ENCODE measurements at regions not wholly inside any gene's neighbourhood (a gene's known extent, or its start where the extent isn't known, plus 50 kb on each side); places are given as distances from the start of the nearest gene placed in this dataset.
"Not testable (repeated sequence)": the region's sequence is repeated elsewhere in the genome, so short reads cannot be mapped to it uniquely, and the experiment has no call there.

- Histone ChIP-seq H3K4me3 (no peak overlapping the region), H3K27ac (no peak overlapping the region), H3K9me3 (no peaks in the 10 kb centered on the region), H3K27me3 (no peaks in the 10 kb centered on the region), H3K4me1 (no peaks in the 10 kb centered on the region), H3K36me3 (no peaks in the 10 kb centered on the region)
- DNase-seq, result no peak
- intact Hi-C loops (cut with DNase I; ENCODE audit: low total_unique reads), result no loop called here
- TF ChIP-seq POLR2A (IDR thresholded peaks at IDR 0.05) (no peak), CTCF (IDR thresholded peaks at IDR 0.05) (no peak)
Observed at GRCh38 chr13:99730403-99730802, 229.1 kb downstream of the TM9SF2 start.

GRCh38 chr13:99729745-99730144, 228.5 kb downstream of the TM9SF2 start:
- Histone ChIP-seq H3K4me3 (no peak overlapping the region), H3K27ac (no peak overlapping the region), H3K4me1 (no peaks in the 10 kb centered on the region), H3K36me3 (no peaks in the 10 kb centered on the region), H3K9me3 (no peaks in the 10 kb centered on the region), H3K27me3 (no peaks in the 10 kb centered on the region)
- intact Hi-C loops (cut with DNase I; ENCODE audit: low total_unique reads), result no loop called here
- DNase-seq, result no peak
- TF ChIP-seq CTCF (IDR thresholded peaks at IDR 0.05) (no peak), POLR2A (IDR thresholded peaks at IDR 0.05) (no peak)

- H3K4me1 ChIP-seq; H3K27me3 ChIP-seq; DNase-seq; H3K4me3 ChIP-seq; H3K9me3 ChIP-seq; intact Hi-C loops (cut with DNase I; ENCODE audit: low total_unique reads); H3K27ac ChIP-seq; H3K36me3 ChIP-seq: not testable (repeated sequence)
Observed at GRCh38 chr13:99727651-99728050, 226.4 kb downstream of the TM9SF2 start.

DNA sequence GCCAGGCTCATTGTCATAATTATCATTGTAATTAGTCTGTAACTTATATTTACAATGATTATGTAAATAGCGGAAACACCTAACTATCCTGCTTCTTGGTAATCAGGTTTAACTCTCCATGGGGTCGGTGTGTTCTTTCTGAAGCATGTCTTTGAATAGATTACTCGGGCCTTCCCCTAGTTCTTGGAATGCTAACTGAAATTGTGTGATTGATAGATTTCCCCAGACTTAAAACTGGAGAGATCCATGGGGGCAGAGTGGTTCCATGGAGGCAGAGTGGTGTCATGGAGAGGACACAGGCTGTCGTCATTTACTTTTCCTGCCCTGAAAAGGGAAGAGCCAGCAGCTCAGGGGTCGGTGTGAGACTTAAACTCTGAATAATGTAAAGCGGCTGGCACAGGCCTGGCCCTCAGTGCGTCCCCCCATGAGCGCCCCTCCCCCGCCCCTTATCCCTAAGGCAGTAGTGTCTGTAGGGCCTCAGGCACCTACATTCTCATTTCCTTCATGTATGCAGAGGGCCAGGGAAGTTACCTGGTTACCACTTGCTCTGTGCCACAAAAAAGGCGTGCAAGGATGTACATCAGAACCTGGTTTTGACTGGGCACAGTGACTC, 225.1 kb downstream of the TM9SF2 start:
- Histone ChIP-seq H3K4me1 (no peaks in the 10 kb centered on the region), H3K4me3 (no peak overlapping the region), H3K27me3 (no peaks in the 10 kb centered on the region), H3K27ac (no peak overlapping the region), H3K9me3 (no peaks in the 10 kb centered on the region), H3K36me3 (no peaks in the 10 kb centered on the region)
- no peak for DNase-seq
- intact Hi-C loops (cut with DNase I; ENCODE audit: low total_unique reads), result no loop called here
- TF ChIP-seq CTCF (IDR thresholded peaks at IDR 0.05) (no peak), POLR2A (IDR thresholded peaks at IDR 0.05) (no peak)

DNA sequence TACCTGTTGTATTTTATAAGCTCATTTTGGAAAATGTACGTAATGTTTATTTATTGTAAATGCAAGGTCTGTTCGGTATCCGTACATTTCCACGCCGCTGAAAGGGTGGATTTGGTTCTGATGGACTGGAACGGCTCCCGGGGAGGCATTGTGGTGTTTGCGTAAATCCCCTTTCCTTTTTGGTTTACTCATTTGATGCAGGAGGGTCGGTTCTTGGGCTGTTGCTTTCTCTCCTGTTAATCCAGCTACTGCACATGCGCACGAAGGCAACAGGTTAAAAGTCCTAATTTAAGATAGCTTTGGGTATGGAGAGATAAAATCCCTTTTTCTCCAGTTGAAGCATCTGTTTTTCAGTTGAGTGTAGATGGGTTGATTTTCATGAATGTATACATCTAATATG, 224.4 kb downstream of the TM9SF2 start:
- no peak overlapping the region for H3K27ac ChIP-seq
- no peak for TF ChIP-seq CTCF (IDR thresholded peaks at IDR 0.05)
- no peak for TF ChIP-seq POLR2A (IDR thresholded peaks at IDR 0.05)
- intact Hi-C loops (cut with DNase I; ENCODE audit: low total_unique reads), result no loop called here
- no peaks in the 10 kb centered on the region for H3K36me3 ChIP-seq
- no peak for DNase-seq
- no peaks in the 10 kb centered on the region for H3K27me3 ChIP-seq
- H3K4me3 ChIP-seq, result no peak overlapping the region
- no peaks in the 10 kb centered on the region for H3K4me1 ChIP-seq
- H3K9me3 ChIP-seq, result no peaks in the 10 kb centered on the region

Data from uterus (tissue), 3 donors.